Left renal cortex interstitium (tissue), 4 donors: ENCODE measurements at regions not wholly inside any gene's neighbourhood (a gene's known extent, or its start where the extent isn't known, plus 50 kb on each side); places are given as distances from the start of the nearest gene placed in this dataset.
"Not testable (repeated sequence)": the region's sequence is repeated elsewhere in the genome, so short reads cannot be mapped to it uniquely, and the experiment has no call there.

Experiments used
- DNase-seq, 4 donors: peaks; one replicate each; pipeline ENCODE4 v3.0.0-alpha.2; 2013; ENCODE audit warnings: low read depth in 4 of 4, low spot score in 2 of 4, missing footprints in 1 of 4

DNA sequence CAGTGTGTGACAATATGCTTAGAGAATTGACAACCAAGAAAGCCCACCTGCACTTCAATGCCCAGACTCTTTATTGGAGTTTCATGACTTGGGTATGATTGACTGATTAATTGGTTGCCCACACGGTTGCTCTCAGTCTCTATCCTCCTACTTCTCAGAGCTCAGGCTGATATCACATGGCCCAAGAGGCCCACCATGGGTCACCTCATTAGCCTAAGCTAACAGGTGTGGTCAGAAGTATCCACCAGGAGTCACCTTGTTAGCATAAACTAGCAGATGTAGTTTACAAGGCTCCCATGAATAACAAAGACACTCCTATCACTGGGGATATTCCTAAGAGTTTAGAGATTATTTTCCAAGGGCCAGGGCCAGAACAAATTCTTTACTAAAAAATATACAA lies 120.2 kb upstream of the MBNL1 start:
- DNase-seq: no peak

DNA sequence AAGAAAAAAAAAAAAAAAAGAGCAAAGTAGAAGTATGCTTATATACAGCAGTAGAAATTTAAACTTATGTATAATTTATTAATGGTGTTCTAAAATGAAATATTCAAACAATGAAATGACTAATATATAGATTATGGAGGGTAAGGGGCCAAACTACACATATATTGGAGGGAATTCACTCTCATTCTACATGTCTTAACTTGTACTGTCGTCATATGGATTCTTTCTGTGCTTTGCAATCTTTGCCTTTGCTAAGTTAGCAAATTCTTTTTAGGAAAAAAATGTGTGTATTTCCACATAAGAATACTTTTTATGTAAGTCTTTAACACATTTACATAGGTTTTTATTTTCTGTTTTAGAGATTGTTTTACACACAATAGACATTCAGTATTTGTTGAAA lies 118.9 kb upstream of the MBNL1 start:
- no peak for DNase-seq

DNA sequence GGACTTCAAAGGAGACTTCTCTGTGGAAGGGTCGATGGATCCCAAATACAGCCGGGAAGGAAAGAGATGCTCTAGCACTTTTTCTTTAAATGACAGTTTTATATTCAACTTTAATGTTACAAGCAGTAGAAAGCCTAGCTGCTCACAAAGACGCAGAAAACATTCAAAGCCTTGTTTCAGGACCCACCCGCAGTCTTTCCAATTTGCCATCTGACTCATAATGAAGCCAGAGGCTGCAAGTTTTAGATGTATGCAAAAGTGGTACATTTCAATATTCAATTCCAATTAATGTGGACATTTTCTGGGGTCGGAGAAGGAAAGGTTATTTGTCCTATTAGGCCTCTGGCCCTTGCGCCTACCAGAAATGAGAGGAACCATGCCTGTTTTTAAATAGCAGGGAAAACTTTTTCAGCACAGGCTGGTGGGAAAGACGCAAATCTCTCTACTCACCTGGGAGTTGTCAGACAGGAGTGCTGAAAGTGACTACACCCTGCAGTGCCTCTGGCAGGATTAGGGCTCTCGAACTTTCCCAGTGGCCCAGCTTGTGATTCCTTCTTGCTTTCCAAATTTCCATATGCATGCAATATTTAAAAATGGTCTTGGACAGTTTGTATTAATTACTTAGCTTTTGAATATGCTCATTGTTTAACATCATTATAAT lies 117.4 kb upstream of the MBNL1 start:
- no peak for DNase-seq

DNA sequence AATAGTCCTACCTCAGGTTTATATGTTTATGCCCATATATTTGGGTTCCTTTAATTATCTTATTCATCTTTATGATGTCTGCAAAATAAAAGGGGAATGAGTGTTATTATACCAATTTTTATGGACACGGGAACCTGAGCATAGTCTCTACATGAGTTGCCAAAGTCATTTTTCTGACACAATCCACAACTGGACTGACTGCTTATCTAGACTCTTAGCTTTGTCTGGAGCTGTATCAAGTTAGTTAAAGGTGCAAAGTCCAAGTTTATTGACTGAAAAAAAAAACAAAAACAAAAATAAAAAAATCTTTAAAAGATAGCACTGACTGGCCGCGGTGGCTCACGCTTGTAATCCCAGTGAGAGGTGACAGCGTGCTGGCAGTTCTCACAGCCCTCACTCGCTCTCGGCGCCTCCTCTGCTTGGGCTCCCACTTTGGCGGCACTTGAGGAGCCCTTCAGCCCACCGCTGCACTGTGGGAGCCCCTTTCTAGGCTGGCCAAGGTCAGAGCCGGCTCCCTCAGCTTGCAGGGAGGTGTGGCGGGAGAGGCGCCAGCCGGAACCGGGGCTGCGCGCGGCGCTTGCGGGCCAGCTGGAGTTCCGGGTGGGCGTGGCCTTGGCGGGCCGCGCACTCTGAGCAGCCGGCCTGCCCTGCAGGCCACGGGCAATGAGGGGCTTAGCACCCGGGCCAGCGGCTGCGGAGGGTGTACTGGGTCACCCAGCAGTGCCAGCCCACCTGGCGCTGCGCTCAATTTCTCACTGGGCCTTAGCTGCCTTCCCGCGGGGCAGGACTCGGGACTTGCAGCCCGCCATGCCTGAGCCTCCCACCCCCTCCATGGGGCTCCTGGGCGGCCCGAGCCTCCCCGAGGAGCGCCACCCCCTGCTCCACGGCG lies 116.6 kb upstream of the MBNL1 start:
- DNase-seq: not testable (repeated sequence)

DNA sequence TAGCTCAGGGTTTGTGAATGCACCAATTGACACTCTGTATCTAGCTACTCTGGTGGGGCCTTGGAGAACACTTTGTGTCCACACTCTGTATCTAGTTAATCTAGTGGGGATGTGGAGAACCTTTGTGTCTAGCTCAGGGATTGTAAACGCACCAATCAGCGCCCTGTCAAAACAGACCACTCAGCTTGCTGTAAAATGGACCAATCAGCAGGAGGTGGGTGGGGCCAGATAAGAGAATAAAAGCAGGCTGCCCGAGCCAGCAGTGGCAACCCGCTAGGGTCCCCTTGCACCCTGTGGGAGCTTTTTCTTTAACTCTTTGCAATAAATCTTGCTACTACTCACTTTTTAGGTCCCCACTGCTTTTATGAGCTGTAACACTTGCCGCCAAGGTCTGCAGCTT lies 115.6 kb upstream of the MBNL1 start:
- DNase-seq: not testable (repeated sequence)

- DNase-seq: no peak
Observed at GRCh38 chr3:152155246-152156020, 113.3 kb upstream of the MBNL1 start.

DNA sequence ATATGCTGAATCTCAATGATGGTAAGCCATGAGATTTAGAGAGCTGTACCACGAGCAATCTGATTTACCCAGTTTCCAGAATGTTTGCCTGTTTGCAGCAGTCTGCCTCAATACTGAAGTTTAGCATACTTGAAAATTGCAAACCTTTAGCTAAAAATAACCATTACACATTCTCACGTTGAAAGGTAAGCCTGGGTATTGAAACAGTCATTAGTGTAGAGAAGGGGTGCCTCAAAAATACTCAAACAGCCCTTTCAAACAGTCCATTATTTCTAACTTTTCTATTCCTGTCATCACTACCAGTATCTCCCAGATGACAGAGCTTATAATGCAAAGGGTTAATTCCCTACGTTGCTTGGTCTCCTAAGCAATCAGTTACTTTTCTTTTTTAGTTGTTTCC lies 111.8 kb upstream of the MBNL1 start:
- no peak for DNase-seq

GRCh38 chr3:152157337-152157736 lies 111.4 kb upstream of the MBNL1 start:
- DNase-seq: no peak

GRCh38 chr3:152159328-152159727 lies 109.4 kb upstream of the MBNL1 start:
- DNase-seq: no peak

DNA sequence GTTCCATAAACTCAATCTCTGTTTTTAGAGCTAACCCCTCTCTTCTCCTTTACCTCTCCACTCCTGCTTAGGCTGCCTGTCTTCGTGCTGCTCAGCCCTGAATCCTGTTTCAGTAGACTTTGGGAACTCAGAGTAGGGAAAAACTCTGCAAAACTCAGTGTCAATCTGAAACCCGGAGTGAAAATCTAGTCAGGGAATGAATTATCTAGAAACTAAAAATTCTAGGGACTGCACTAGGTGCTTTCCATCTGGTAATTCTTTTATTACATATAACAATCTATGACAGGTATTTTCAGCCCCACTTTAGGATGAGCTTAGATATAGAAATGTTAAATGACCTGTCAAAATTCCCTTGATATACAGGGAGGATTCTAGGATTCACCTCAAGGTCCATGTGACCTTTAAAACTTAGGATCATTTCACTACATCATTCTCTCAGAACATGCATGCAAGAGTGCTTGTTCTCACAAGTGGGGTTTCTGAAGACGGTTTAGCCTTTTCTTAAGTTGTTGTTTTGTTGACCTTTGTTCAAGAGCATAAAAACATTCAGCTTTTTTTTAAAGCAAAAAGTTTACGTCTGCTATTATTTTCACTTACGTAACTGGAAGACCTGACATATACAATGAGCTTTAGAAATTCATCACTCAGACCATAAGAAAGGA lies 108.2 kb upstream of the MBNL1 start:
- no peak for DNase-seq

- no peak for DNase-seq
Observed at GRCh38 chr3:152172460-152172859, 96.3 kb upstream of the MBNL1 start.

GRCh38 chr3:152173627-152174026 lies 95.1 kb upstream of the MBNL1 start:
- no peak for DNase-seq

- DNase-seq: no peak
Observed at GRCh38 chr3:152174876-152175527, 93.7 kb upstream of the MBNL1 start.

- no peak for DNase-seq
Observed at GRCh38 chr3:152175528-152175889, 93.2 kb upstream of the MBNL1 start.

GRCh38 chr3:152176241-152176640 lies 92.5 kb upstream of the MBNL1 start:
- no peak for DNase-seq

DNA sequence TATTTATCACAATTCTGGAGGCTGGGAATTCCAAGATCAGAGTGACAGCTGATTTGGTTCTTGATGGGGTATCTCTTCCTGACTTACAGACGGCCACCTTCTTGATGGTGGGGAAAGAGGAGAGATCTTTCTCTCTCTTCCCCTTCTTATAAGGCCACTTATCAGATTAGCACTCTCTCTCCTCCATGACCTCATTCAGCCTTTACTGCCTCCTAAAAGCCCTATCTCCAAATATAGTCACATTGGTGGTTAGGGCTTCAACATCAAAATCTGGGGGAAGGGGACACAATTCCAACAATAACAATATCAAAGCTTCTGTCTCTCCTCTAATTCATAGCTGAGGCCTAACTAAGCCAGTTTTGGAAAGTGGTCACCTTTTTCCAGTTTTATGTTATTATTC lies 91.7 kb upstream of the MBNL1 start:
- DNase-seq: no peak

DNA sequence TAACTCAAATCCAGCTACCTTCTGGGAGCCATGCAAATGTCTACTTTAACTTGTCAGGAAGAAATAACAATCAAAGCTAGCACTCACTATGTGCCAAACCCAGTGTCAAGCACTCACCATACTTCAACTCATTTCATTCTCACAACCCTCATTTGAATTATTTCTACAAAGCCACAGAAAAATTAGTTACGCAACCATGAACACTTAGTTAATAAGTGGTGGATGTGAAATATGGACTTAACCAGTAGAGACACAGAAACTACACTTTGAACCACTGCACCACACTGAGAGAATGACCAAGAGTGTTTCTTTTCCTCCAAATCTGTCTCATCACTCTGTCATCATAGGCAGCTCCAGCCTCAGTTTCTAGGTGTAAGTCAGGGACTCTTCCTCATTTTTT lies 91.0 kb upstream of the MBNL1 start:
- no peak for DNase-seq

GRCh38 chr3:152183473-152183872 lies 85.3 kb upstream of the MBNL1 start:
- peak in 1 of 4 donors; percentile 8 for DNase-seq

DNA sequence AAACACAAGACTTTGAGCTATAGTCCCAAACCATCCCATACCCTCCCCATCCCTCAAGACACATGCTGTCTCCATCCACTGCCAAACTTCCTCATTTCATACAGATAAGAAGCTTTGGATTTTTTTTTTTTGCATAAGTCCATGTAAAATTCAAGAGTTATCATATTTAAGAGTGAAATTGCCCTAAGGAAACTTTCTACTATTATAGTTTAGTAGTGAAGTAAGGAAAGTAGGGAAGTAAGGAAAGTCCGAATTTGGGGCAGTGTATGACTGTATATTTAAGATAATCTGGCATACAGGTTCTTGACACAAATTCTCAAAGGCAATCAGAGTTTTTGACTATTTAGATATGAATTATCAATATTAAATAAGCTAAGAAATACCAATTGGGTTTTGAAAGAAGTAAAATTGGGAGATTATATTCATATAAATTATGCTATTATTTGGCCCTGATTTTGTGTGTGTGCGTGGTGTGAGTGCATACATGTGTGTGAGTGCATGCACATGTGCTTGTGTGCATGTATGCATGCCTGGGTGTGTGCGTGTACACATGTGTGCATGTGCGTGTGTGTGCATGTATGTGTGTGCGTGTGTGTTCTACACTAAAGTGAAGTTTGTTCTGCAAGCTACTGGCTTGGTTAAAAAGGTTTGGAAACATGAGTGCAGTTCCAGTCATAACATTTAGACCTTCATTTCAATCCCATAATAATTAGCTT lies 83.6 kb upstream of the MBNL1 start:
- DNase-seq: no peak
